AG08395 (cell line): ENCODE measurements at regions not wholly inside any gene's neighbourhood (a gene's known extent, or its start where the extent isn't known, plus 50 kb on each side); places are given as distances from the start of the nearest gene placed in this dataset.

Experiments used
- DNase-seq: peaks from one replicate; pipeline ENCODE4 v3.0.0; 2012; ENCODE audit warnings: mixed read lengths, low spot score

DNA sequence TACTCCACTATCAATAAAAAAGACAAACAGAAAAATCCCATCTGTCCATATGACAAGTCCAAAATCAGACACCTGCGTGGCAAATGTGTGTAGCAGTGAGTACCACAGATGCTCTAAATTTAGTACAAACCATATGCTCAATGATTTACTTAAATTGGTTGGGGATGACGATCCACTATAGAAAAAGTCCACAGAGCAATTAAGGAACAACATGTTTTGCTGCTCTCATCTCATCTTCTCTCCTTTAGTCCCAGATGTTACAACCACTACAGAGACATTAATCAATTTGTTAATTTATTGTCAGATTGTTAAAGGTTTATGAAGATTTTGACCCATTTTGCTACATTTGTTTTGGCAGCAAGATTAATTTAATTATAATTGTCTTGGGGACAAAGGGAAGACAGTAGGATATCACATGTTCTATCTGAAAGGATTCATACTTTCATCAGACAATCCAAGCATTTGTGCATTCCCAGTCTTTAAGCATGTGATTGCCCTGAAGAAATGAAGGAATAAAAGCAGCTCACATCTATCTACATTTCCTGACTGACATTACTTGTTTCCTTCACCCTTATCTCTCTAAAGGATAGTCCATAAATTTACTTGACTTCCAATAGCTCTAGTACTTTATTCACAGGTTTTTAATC lies 2268.1 kb downstream of the PCDH7 start:
- no peak for DNase-seq

DNA sequence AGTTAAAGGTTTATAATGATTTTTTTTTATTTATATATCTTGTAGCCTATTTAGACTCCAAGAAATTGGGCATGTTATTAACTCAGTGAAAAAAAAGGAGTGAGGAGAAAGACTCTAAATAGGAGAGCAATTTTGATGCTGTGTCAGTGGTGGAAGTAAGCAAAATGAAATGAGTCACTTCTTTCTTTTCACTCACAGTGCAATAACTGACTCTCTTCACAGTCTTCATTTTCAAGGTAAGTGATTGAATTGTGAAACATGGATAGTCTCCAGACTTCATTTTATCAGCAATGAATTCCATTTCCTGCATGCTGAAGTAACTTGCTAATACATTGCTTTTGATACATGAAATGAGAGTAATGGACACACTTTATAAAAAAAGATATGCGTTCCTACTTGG lies 2271.5 kb downstream of the PCDH7 start:
- DNase-seq = no peak

DNA sequence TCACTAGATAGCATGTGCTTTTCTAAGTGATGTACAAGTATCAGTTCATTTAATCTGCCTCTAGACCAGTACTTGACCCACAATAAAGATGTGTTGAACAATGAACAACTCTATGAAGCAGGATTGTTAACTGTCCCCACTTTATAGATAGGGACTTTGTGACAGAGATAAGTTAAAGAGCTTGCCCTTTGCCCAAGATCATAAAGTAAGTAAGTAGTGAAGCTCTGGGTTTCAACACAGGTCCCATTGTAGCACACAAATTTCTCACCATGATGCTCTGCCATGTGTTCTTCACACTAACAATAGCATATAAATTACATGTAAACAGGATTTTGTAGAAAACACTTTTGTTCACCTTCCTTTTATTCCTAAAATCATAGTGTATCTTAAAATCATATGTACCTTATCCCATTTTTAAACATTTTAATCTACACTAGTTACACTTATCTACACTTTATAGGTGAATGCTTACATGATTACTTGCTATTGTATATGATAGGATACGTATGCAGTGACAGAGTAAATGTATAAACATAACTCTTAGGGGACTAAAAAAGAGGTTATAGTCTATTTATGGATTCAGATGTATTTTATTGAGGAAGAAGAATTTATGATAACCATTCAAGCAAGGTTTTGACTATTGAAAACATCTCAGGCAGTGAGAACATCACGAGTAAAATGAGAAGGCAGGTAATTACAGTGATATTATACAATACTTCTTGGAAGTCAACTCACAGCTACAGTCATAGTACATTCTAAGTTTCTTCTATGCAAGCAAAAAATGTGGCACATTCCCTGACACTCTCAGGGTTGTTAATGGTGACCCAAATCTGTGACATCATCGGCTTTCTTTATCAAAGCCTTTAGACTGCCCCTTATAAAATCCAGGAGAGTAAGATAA lies 2275.1 kb downstream of the PCDH7 start:
- DNase-seq = no peak

DNA sequence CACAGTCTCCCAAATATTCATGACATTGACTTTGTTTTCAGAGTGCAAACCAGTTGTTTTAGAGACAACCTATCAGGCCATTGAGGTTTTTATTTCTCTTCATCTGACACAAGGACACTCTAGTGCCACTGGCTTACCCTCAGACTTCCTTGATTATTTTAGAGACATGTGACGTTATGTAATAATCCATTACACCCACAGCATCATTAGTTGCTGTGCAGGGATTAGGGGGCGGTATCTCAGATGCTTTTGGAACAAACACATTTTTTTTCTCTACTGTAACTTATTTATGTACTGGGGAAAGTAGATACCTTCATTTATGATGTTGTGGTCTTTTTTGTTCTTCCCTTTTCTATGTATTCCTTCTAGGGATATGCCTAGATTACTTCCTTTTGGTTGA lies 2293.1 kb downstream of the PCDH7 start:
- DNase-seq = no peak

DNA sequence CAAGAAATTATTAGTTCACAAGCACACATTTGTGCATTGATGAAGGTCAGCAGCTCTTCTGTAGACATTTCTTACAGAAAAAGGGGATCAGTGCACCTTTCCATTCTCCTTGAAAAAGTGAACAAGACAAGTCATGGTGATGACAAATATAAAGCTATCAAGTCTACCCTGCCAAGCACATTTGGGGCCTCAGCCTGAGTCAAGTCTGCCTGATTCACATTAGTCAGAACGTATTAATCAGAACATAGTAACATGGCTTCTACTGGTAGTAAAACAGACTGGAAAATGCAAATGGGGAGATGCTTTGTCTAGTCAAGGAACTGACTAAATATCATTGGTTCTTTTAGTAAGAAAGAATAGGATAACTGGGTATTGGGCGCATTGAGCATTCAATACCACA lies 2305.1 kb downstream of the PCDH7 start:
- DNase-seq = no peak

DNA sequence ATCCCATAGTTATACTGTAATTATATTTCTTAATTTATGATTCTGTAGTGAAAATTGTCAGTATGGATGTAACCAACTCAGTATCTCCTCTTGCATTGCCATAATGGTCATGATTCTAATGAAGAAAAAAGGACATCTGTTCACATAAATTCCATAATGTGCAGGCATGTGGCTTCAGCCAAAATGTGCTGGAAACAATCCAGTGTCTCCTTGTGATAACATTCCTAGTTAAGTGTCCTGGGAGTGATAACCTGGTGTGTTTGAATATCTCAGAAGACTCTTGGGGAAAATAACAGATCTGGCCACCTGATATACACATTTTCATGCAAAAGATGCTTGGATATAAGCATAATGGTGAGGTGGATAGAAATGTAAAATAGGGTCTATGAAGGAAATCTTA lies 2309.8 kb downstream of the PCDH7 start:
- DNase-seq = no peak

DNA sequence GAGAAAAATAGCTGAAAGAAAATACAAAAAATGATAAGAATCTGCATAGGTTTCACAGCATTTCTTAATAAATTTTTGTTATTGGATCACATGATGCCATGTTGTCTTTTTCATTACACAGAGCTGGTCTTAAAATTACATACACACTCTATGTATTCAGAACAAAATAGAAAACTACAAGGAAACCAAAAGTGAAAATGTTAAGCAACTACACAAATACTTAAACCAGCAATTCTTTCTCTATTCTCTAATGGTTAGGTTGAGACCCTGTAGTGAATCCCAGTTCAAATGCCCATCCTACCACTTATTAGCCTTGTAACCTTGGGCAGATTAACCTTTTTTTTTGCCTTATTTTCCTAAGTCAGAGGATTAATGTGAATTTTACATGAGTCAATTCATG lies 2311.2 kb downstream of the PCDH7 start:
- DNase-seq = no peak

DNA sequence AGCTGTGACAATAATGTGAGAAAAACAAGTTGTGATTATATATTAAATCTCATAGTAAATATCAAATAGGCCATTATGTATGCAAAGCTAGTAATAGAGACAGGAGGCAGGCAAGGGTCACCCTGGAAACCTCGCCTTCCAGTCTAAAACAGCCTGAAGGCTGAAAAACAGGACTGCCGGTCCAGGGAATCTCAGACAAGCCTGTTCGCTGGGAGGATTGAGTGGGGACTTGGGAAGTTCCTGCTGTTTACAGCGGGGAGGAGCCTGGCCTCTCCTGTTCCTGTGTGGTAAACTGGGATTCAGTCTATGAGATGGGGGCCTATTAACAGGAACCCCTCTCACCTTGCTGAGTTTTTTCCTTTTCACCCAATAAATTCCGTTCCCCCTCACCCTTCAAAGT lies 2317.3 kb downstream of the PCDH7 start:
- DNase-seq = no peak

GRCh38 chr4:33045334-33045733 lies 2325.2 kb downstream of the PCDH7 start:
- no peak for DNase-seq

GRCh38 chr4:33052241-33052640 lies 2332.1 kb downstream of the PCDH7 start:
- no peak for DNase-seq

GRCh38 chr4:33054161-33054560 lies 2334.0 kb downstream of the PCDH7 start:
- no peak for DNase-seq

DNA sequence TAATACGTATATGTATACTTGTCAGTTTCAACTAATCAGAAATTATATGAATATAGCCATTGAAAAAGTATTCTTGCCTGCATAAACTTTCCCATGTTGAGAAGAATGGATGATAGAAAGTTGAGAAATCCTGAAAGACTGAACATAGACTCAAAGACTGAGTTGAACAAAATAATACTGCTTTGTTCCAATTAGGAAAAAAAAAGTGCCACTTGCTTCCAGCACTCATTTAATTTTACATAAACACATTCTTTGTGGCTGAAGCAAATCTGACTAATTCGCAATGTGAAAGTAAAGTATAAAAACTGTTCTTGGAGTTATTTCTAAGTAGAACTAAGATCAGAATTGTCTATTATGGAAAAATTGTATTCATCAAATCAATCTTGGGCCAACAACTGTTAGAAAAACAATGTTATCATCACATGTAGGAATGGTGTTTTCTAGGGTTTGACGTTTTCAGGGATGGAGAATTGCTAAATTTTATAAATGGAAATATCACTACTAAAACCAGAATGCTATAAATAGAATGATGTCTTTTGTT lies 2334.6 kb downstream of the PCDH7 start:
- DNase-seq = no peak

DNA sequence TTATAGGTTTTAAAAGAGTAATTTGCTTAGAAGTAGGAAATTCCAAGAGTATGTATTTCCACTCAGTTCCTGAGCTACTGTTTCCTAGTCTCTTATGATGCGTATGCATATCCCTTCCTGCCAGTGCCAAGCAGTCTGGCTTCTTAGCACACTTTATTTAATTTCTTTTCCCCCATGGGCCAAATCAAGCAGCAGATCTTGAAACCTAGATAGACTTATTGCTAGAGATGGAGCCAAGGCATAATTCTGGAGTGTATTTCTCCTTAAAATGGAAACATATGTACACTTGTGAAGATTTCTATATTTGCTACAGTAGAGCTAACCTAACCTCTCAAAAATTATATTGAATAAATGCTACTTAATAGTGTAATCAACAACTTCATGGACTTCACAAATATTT lies 2337.6 kb downstream of the PCDH7 start:
- DNase-seq = no peak

- no peak for DNase-seq
Observed at GRCh38 chr4:33058998-33059397, 2338.8 kb downstream of the PCDH7 start.

- peak; percentile 31 for DNase-seq
Observed at GRCh38 chr4:33060674-33061542, 2340.7 kb downstream of the PCDH7 start.

- DNase-seq = no peak
Observed at GRCh38 chr4:33061727-33062126, 2341.6 kb downstream of the PCDH7 start.

GRCh38 chr4:33062155-33062806 lies 2342.1 kb downstream of the PCDH7 start:
- DNase-seq = no peak

GRCh38 chr4:33063241-33063640 lies 2343.1 kb downstream of the PCDH7 start:
- peak; percentile 52 for DNase-seq

DNA sequence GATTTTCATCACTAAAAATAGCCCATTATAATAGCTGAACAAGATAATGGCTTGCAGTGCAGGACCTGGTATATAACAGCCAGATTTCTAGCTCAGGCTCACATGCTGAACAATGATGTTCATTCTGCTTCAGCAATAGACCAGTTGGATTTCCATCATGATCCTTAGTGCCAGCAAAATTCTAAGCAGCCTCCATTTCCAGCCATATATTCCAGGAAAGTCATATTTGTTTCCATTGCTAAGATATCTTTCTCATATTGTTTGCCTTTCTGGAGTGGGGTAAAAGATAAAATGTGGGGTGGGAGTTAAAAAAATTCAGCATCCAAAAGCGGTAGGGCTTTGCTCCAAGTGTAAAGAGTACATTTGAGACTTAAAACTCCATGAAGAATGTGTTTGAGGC lies 2344.1 kb downstream of the PCDH7 start:
- DNase-seq = no peak

DNA sequence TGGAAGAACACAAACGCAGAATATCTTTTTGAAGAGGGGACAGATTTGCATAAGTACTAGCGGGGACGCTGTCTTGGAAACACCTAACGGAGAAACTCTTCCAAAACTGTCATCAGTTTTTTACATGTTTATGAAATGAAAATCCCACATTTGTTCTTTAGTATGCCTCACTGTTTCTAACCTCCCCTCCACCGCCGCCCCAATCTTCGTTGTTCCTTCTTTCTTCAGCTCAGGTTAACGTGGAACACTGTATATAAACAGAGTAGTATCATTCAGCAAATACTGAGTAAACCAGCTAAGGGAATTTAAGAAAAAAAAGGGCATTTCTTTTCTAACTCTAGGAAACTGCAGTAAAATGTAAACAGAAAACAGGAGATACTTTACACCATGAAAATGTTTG lies 2345.6 kb downstream of the PCDH7 start:
- no peak for DNase-seq

GRCh38 chr4:33067221-33067620 lies 2347.1 kb downstream of the PCDH7 start:
- DNase-seq = no peak

GRCh38 chr4:33068539-33068938 lies 2348.4 kb downstream of the PCDH7 start:
- no peak for DNase-seq
